NOMO-1 (cell line): ENCODE measurements at regions not wholly inside any gene's neighbourhood (a gene's known extent, or its start where the extent isn't known, plus 50 kb on each side); places are given as distances from the start of the nearest gene placed in this dataset.
"Not testable (repeated sequence)": the region's sequence is repeated elsewhere in the genome, so short reads cannot be mapped to it uniquely, and the experiment has no call there.

Experiments used
- DNase-seq, 2 experiments: peaks; one replicate each; lab custom pipeline; 2025; ENCODE audit not compliant: unreplicated experiment in 2 of 2; lab: John Stamatoyannopoulos, UW

DNA sequence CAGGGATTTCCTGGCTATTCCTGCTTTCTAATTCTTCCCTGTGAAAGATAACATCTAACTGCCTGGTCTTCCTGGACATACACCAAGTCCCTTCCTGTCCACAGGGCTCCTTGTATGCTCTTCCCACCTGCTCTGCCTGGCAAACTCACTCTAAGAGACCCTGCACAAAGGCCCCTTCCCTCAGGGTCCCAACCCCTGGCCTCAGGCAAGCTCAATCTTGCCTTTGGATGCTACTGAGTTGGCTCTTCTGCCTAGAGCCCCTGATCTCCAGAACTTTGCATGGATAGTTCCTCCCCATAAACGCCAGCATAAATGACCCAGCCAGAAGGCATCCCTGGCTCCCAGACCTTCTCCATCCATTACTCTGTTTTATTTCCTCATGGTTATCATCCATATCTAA is 98.3 kb upstream of the OTOS start:
- DNase-seq, result no peak

DNA sequence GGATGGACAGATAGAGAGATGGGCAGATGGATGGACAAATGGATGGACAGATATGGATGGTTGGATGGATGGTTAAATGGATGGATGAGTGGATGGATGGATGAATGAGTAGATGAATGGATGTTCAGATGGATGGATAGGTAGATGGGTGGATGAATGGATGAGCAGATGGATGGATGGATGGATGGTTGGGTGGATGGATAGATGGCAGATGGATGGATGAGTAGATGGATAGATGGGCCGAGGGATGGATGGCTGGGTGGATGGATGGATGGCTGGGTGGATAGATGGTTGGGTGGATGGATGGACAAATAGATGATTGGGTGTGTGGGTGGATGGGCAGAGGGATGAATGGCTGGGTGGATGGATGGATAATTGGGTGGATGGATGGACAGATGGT is 98.9 kb upstream of the OTOS start:
- no peak for DNase-seq

DNA sequence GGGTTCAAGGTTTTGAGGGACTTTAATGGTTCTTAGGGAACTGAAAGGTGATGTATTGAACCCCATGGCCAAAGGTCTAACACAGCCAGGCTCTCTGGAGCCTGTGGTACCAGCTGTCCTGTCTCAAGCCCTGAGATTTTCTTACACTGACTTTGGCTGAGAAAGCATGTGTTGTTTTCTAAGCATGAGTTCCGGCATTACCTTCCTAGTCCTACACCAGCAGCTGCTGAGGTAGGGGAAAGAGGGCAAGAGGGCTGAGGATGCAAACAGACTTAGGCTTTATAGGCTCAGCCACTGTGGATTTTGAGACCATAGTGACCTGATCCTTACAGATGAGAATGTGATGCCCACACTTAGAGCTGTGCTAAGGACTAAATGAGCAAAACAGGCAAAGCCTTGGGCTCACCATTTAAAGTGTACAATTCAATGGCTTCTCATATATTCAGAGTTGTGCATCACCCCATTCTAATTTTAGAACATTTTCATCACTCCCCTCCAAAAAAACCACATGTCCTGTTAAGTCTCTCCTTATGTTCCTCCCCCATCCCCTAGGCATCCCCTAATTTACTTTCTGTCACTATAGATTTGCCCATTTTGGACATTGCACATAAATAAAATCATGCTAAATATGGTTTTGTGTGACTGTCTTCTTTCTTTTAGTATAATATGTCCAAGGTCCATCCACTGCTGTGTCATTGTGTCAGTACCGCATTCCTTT is 99.7 kb upstream of the OTOS start:
- DNase-seq, result no peak

DNA sequence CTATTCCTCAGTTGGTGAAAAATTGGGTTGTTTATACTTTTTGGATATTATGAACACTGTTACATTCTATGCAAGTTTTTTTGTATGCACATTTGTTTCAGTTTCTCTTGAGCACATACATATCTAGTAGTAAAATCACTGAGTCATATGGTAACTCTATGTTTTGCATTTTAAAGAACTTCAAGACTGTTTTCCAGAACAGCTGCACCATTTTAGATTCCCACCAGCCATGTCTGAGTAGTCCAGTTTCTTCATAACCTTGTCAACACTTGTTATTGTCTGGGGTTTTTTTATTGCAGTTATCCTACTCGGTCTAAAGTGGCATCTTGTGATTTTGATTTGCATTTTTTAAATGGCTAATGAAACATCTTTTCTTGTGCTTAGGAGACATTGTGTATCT is 100.3 kb upstream of the OTOS start:
- DNase-seq, result no peak

DNA sequence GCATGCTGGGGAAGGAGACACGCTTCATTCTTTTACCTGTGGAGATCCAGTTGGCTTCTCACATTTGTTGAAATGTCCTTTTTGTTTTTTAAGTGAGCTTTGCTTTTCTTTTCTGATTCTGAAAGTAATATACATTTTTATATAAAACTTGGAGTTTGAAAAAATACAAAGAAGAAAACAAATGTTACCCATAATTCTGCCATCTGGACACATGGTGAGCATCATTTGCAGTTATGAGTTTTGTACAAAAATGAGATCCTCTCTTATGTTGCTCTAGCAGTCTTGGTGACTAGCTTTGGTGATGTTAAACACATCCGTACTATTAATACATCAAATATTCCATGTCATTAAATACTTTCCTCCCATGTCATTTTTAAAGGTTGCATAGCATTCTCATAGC is 101.1 kb upstream of the OTOS start:
- no peak for DNase-seq

DNA sequence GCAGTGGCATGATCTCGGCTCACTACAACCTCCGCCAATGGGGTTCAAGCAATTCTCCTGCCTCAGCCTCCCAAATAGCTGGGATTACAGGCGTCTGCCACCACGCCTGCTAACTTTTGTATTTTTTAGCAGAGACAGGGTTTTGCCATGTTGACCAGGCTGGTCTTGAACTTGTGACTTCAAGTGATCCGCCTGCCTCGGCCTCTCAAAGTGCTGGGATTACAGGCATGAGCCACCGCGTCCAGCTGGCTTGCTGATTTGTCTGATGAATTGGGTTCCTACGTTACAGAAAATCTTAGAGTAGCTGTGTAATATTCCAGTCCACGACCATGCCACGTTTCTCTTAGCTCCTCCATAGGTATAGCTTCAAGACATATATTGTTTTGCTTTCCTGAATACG is 102.6 kb upstream of the OTOS start:
- DNase-seq, result not testable (repeated sequence)

DNA sequence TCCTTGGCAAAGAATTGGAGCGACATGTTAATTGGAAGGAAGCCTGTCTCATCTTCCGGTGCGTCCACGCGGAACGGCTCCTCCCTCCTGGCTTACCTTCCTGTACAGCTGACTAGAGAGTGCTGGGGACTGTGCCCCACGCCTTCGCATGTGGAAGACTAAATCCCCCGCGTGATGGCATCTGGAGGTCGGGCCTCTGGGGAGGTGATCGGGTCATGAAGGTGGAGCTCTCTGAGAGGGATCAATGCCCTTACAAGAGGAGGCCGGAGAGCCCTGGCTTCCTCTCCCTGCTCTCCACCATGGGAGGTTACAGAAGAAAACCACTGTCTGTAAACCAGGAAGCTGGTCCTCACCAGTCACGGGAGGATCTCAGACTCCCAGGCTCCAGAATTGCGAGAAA is 104.1 kb upstream of the OTOS start:
- no peak for DNase-seq

DNA sequence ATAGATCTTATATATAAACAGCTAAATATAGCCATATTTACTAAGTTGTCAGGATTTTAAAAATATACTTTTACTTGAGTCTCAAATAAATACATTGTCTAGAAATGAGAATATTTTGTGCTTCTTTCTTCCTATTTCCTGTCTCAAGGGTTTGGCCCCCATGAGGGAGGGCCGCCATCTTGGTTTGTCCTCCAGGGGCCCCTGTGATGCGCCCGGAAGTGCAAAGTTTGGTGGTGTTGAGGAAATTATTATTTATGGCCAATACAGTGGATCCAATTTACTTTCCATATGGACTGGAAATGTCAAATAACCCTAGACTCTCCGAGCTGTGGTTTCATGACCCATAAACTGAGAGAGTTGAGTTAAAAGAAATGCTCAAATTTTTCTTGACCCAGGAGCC is 104.7 kb upstream of the OTOS start:
- DNase-seq, result no peak

DNA sequence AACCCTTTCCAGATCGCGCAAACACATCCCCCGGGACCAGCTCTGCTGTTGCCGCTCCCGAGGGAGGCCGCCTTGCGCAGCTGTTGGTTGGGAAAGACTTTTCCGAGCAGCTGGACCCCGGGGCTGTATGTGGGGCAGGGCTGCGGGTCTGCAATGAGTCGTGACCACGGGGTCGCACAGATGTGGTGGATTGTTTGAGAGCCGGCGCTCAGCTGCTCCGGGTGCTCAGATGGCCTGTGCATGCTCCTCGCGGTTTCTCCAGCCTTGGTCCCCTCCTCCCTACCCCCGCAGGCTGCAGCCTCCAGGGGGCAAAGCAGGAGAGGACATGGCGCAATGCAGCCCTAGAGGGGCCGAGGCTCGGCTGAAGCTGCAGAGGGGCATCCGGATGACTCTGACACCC is 105.2 kb upstream of the OTOS start:
- no peak for DNase-seq

DNA sequence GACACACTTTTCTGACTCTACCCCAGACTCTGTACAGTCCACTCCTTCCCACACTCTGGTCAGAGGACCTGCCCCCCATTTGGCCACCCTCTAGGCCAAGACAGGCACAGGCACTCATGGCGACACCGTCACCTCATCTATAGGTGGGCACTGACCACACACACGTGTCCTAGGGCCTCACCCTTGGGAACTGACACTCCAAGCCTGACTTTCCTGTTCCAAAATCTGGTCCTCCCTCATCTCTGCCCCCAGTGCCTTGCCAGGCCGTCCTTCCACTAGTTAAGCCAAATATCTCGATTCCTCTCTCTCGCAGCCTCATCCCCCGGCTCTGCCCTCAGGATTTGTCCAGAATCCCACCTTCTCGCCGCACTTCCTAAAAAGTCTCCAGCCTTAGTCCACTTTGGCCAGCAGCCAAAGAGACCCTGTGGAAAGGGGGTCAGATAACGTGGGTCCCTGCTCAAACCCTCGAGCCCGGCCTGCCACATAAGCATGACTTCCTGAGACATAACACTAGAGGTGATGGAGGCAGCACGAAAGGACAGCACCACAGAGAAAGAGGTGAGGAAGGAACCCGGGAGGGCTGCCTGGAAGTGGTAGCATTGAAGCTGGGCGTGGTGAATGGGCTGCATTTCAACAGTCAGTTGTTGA is 105.8 kb upstream of the OTOS start:
- no peak for DNase-seq

DNA sequence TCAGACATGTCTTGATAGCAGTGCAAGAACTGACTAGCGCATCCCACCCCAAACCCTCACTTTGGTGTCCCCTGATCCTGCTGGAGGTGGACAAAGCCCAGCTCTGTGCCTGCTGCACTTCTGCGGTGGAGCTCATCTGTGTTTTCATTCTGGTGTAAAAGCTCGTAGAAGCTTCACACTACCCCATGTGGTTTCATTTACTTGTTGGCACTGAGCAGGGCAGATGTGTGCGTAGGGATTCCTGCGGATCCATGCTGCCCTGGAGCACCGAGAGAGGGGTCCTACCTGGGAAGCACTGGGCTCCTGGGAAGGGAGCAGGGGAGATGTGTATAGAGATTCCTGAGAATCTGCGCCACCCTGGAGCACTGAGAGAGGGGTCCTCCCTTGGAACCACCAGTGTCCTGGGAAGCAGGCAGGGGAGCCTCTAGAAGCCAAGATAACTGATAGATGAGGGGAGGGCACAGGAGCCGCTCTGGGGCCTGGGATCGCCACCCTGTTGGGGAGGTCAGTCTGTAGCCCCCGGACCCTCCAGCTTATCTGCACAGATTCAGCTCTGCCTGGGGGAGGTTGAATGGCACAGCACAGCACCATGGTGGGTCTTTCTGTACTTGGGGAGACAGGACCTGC is 106.9 kb upstream of the OTOS start:
- DNase-seq, result no peak

DNA sequence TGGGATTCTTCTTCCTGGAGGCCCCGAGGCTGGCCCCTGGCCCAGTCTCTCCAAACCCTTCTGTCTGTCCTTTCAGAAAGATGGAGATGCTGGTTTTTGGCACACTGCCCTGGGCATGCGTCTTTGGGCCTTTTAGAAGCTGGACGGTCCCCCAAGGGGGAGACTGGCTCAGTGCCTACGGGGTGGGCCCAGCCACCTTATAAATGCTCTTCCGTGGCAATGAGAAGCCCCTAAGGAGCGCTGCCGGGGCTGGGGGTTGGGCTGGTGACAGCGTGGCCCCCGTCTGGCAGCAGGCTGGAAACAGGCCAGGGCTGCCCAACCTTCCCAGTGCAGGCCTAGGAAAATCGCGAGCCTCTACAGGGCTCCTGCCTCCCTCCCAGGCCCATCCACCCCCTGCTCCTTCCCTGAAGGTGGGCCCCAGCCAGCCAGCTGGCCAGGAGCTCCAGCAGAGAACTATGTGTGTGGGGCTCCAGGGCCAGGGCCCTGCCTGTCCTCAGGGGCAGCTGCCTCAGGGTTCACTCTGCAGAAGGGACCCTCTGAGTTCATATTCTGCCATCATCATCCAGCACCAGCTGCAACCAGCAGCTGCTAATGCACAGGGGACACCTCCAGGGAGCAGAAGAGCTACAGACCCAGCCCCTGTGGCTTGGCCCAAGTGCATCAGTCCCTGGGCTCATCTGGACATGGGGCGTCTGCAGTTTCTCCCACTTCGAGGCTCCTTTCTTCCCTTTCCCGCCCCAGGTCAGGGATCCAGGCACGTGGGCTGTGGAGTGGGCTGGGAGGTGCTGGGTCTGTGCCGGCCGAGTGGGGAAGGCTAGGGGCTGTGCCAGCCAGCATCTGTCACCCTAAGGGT is 107.6 kb upstream of the OTOS start:
- DNase-seq, result no peak

DNA sequence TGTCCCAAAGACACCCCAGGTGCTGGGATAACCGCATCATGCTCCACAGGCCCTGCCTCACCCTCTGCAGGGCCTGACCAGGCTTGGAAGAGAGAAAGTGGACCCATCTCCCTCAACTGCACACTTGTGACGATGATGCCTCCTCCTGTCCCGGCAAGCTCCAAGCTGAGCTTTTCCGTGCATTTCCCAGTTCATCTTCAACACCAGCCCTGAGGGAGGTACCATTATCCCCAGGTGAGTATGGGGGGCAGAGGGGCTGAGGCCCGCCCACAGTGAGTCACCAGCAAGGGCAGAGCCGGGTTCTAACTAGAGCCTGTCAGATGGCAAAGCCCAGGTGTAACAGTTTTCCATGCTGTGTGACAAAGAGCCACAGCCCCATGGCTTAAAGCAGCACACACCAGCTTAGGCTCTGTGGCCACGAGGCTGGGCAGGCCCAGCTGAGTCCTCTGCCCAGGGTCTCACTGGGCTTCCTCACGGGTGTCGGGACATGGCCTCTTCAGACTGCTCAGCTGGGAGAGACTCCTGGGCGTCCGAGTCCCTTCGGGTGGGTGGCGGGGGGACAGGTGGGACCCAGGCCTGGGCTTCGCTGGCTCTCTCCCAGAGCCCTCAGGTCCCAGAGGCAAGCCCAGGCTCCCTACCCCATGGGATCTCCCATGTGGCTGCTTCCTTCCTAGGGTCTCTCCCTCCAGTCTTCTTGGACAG is 108.4 kb upstream of the OTOS start:
- no peak for DNase-seq

DNA sequence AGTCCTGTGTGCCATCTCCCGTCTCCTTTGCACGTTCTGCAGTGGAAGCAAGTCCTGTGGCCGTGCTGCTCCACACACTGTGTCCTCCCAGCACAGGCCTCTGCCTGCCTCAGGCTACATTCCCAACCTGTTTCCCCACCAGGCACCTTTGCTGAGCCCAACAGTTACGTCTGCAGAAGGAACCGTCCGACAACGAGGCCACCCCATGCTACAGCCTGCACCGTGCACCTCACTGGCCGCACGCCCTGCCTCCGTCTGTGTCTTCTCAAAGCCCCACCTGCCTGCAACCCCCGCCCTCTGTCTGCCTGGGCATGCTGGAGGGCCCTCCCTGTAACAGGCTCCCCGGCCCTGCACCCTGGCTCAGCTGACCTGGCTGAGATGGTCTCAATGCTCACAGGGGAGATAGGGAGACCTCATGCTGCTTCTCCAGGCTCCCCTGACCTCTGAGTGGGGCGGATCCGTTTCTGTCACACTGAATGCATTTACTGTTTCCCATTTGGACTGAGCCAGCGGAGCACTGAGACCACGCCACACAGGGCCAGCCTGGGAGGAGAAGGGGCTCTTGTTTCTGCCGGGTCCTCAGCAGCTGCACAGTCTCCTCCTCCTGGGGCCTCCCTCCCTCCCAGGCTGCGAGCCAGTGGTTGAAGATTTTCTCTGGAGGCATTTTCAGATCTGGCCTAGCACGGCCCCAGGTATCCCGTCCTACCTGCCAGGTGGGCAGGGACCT is 109.1 kb upstream of the OTOS start:
- DNase-seq, result no peak

DNA sequence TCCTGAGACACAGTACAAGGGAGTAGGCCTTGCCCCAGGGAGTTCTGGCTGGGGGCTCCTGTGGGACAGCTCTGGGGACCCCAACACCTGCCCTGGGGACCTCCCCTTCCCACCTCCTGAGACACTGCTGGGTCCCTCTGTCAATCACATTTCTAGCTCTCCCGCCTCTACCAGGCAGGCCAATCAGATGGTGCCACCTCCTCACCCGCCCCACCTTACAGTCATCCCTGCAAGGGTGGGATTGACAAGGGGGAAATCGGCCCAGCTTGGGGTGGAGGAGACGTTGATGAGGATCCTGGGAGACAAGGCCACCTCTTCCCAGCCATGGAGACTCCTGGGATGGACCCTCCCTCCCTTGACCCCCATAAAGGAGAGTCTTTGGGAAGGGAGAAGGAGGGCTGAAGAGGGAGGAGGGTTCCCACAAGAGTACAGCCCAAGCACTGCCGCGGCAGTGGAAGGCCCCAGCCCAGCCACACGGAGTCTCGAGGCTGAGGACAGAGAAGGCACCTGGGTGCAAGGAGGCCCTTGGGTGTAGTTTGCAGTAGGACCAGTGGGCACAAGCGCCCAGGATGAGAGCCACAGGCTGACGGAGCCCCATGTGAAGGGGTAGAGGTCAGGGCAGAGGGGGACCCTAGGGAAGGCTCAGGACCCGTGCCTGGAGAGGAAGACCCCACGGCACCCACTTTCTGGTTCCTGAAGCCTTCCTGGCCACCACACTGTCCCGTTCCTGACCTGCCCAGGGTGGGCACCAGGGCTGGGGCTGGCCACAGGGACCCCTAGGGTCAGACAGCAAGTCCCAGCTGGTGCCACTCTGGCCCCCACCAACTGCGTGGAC is 109.9 kb upstream of the OTOS start:
- DNase-seq, result no peak

DNA sequence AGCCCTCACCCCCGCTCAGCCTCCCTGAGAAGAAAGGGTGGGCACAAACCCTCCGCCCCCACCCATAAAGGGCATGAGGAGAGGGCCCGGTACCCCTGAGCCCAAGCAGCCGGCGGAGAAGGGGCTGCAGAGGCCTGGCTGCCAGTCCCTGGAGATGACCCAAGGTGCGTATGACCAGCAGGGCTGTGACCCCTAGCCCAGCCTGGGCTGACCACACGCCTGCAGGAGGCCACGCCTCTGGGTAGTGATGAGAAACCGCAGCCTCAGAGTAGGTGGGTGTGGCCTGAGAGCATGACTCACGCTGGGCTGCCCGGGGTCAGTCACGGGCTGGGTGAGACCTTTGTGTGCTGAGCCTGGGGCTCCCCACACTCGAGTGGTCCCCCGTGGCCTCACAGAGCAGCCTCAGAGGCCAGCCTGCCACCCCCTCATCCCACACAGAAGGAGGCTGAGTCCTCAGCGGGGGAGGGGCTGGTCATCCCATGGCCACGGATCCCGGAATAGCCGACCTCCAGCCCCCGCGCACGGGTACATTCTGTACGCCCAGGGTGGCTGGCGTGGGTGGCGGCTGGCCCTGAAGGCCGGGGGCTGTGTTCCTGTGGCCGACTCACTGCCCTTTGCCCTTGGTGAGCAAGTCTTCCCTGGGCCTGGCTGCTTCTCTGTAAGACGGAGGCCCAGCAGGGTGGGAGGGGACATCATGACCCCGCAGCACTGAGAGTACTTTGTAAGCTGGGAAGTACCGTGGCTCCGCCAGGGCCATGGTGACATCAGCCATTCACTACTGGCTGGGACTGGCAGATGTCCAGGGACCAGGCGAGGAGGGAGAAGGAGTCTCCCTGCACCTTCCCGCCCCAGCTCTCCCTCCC is 110.8 kb upstream of the OTOS start:
- peak; percentile 48 to 69 for DNase-seq

DNA sequence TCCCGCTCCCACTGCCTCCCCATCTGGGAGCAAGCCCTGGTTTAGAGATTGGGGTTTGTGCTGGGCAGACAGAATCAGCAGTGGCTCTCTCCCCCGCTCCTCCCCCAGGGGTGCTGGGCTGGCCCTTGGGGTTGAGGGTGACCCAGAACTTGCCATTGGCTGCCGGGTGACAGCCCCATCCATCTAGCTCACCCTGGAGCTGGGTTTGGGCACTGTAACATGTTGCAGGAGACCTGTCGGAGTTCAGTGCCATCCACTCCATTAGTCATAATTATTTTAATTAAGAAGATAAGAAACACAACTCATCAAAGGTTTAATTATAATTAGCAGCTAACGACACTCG is 111.4 kb upstream of the OTOS start:
- no peak for DNase-seq

DNA sequence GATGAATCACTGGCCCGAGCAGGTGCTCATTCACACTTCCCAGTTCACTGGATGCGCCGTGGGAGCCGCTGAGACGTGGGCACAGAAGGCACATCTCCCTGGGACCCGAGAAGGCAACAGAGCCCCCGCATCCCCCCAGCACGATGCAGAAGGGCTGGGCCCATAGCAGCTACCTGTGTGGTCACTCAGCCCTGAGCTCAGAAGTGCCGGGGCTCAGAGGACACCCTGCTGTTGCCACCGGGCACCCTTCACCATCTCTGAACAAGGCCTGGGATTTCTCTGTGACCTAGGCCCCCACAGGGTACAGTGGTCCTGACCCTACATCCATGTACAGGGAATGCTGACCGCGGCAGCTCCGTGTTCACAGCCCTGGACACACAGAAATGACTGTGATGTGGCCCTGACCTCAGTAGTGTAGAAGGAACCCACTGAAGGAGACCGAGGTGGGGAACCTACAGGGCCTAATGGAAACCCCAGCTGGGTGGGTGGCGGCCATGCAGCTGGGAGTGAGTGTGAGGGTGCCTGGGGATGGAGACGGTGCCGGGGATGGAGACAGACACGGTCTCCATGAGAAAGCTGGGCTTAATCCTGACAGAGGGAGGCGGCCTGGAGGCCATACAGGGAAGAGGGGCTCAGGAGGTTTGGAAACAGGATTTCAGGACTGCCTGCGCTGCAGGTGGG is 111.9 kb upstream of the OTOS start:
- no peak for DNase-seq
